H54 (cell line): ENCODE measurements at regions not wholly inside any gene's neighbourhood (a gene's known extent, or its start where the extent isn't known, plus 50 kb on each side); places are given as distances from the start of the nearest gene placed in this dataset.

Source experiments
- DNase-seq: peaks from one replicate; pipeline ENCODE4 v3.0.0; 2011; ENCODE audit warnings: low spot score, mixed read lengths; ENCODE audit not compliant: insufficient read length
- FAIRE-seq: peaks from 3 replicates; lab custom pipeline; 2011; peaks lifted over from hg19 to GRCh38; lab: Jason Lieb, UNC
- POLR2A ChIP-seq: IDR thresholded peaks from 2 replicates; pipeline ENCODE4 v1.6.1; 2011; ENCODE audit warnings: low read depth, mild to moderate bottlenecking, low read length

DNA sequence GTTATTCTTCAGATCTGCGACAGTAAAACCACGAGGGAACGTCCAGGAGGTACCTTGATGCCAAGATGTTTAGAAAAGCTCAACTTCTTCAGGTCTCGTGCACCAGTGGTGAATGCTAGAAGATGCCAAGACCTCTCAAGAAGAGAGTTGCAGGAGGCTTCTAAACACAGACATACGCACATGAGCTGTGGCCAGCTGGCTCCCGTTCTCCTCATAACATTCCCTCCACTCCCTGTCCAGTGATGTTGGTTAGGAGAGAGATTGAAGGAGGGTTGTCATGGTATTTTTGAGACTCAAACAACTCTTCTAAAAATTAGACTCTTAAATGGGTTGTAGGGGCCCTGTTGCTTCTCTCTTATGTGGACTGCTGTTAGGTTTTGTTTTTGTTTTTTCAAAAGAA is 184.3 kb downstream of the QDPR start:
- no peak for TF ChIP-seq POLR2A
- FAIRE-seq: no peak
- DNase-seq: no peak

GRCh38 chr4:17326756-17327155 is 185.1 kb downstream of the QDPR start:
- no peak for FAIRE-seq
- TF ChIP-seq POLR2A: no peak

GRCh38 chr4:17325098-17325497 is 186.8 kb downstream of the QDPR start:
- TF ChIP-seq POLR2A: no peak
- FAIRE-seq (no peak), DNase-seq (no peak)

More at GRCh38 chr4:17326756-17327155, 185.1 kb downstream of the QDPR start:
- DNase-seq: no peak

- TF ChIP-seq POLR2A: no peak
- no peak for FAIRE-seq
- no peak for DNase-seq
Measured at GRCh38 chr4:17324386-17324830, 187.5 kb downstream of the QDPR start.

DNA sequence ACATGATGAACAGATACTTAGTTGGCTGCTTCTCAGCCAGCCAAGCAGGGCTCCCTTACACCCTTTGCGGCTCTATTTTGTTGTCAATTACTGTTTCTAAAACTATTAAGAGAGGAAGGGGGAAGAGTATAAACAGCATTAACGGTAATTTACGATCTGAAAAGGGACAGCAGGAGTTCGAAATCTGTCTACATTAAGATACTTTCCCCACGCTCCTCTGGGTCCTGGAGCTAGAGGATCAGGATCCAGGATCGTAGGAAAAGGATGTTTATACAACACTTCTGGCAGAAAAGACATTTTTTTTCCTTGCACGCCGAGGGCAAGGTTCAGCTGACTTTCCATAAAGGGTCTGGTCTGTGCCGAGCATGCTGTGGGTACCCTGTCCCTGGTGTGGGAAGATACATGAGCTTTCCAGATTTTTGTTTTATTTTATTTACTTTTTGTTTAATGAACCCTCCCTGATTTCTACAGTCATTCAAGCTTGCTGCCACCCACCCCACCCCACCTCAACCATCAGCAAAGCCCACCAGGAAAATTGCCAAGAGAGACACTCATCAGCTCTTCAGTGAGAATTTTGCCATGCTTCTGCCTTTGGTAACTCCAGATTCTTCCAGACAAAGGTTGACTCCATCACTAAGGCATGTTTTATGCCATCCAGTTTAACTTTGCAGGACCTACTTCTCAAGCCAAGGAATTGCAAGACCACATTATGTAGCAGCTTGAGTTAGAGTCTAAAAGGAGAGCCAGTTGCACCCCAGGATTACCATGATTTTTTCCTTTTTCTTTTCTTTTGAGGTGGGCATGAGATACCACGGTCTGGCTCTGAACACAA is 188.1 kb downstream of the QDPR start:
- TF ChIP-seq POLR2A: no peak
- DNase-seq: no peak
- no peak for FAIRE-seq

DNA sequence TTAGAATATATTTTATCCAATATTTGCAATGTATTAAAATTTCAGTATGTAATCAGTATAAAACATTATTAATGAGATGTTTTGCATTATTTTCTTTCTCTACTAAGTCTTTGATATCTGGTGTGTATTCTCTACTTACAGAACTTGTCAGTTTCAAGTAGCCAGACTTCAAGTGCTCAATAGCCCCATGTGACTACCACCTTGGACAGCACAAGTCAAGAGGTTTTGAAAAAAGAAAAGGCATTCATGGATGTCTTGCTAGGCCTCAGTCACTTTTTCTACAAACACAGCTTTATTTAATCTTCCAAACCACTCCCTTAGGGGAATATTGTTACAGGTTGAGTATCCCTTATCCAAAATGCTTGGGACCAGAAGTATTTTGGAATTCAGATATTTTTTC is 189.4 kb downstream of the QDPR start:
- TF ChIP-seq POLR2A: no peak
- DNase-seq (no peak), FAIRE-seq (no peak)

DNA sequence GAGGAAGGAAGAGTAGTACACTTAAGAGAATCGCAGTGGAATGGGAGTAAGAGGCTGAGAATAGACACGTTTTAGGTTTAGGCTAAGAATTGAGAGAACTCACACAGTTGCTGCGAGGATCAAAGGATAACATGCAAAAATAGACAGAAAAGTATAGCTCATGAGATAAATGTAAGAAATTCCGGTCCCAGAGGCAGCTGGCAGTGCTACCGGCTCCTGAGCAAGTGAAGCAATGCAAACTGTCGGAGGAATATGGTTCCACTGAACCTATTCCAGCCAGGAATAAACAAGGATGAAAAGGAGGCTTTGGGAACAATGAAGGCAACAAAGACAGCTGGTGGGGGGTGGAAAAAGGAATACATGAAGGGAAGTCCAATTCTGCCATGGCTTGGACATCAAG is 191.8 kb downstream of the QDPR start:
- DNase-seq (no peak), FAIRE-seq (no peak)
- TF ChIP-seq POLR2A: no peak

DNA sequence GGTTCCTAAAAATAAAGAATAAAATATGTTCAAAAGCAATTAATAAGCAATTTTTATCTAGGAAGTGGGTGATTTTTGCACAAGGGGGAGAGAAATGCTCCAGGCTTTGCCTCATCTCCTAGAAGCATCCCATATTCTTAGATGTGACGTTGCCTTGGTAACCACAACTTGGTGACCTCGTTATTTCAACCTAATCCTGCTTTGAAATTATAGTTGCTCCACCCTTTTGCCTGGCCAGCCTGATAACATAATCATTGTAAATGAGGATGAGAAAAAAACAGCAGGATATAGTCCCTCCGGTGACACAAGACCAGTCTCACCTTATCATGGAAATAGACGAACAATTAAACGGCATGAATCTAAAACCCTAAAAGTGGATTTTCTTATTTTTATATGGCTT is 194.4 kb downstream of the QDPR start:
- DNase-seq: no peak
- FAIRE-seq: no peak
- no peak for TF ChIP-seq POLR2A

DNA sequence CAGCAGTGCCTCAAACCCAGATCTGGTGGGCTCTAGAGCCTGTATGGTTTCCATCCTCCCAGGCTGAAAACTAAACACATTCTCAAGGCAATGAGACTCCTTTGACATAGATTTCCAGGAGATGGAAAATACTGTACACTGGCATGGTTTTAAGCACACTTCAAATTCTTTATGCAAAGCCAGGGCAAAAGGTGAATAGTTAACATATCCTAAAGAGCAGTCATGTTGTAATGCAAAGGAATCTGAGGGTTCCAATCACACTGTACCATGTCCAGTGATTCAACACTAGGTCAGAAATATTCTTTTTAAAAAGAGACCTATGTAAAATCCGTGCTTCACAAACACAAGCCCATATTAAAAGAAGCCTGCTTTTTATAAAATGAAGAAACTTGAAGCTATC is 195.3 kb downstream of the QDPR start:
- no peak for DNase-seq
- no peak for TF ChIP-seq POLR2A
- no peak for FAIRE-seq

DNA sequence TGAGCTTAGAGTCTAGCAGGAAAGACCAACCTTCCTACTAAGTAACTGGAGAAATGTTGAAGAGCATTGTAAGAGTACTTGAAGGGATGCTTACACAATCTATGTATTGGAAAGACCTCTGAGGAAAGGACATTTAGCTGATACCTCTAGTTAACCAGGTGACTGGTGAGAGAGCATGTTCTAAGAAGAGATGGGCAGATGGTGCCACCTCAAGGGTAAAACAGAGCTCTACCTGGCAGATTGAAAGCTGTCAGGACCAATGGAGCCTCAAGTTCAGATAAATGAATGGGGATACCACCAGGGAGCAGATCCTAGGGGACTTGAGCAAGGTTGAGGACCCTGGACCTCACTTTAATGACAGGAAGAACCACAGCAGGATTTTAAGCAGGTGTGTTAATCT is 196.4 kb downstream of the QDPR start:
- no peak for DNase-seq
- TF ChIP-seq POLR2A: no peak
- FAIRE-seq: no peak

GRCh38 chr4:17313194-17313593 is 198.7 kb downstream of the QDPR start:
- DNase-seq: no peak
- FAIRE-seq: no peak
- no peak for TF ChIP-seq POLR2A

DNA sequence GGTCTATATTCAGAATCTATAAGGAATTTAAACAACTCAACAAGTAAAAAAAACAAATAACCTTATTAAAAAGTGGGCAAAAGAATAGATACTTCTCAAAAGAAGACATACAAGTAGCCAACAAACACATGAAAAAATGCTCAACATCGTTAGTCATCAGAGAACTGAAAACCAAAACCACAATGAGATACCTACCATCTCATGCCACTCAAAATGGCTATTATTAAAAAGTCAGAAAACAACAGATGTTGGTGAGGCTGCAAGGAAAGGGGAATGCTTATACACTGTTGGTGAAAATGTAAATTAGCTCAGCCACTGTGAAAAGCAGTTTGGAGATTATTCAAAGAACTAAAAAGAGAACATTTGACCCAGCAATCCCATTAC is 201.6 kb downstream of the QDPR start:
- no peak for TF ChIP-seq POLR2A
- FAIRE-seq (no peak), DNase-seq (no peak)

DNA sequence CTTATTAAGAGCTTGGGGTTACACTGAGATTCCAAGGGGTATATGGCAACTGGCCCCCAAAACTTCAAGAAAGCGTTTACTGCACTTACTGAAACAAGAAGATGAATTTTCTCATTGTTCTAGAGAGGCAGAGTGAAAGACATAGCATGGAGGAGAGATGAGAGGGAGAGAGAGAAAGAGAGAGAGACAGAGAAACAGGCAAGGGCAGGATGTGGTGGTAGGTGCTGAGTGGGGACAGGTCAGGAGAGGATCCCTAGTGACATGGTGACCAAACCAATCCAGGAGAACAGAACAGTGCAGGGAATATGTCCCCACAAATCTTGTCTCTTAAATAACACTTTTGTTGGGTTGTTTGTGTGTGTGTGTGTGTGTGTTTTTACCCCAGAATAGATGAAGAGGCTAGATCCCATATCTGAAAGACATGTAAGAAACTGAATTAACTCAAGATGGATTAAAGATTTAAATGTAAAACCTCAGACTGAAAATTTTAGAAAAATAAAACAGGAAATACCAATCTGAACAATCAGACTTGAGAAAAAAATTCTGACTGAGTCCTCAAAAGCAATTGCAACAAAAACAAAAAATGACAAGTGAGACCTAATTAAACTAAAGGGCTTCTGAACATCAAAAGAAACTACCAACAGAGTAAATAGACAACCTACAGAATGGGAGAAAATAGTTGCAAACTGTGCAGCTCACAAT is 202.2 kb downstream of the QDPR start:
- no peak for TF ChIP-seq POLR2A
- no peak for DNase-seq
- FAIRE-seq: no peak

DNA sequence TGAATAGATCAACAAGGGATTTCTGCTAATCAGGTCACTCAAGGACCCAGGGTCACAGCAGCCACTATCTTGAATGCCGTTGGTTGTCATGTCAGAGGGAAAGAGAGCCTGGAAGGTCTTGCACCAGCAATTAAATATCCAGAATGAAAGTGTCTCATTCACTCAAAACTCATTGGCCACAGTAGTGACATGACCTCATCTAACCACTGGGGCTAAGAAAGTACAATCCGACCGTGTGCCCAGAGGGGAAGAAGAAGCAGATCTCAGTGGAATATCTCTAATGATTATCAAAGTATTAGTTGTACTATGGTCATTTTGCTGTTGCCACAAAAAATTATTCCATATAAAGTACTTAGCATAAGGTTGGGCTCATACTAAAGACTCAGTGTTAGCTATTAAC is 210.0 kb downstream of the QDPR start:
- DNase-seq (no peak), FAIRE-seq (no peak)
- TF ChIP-seq POLR2A: no peak

DNA sequence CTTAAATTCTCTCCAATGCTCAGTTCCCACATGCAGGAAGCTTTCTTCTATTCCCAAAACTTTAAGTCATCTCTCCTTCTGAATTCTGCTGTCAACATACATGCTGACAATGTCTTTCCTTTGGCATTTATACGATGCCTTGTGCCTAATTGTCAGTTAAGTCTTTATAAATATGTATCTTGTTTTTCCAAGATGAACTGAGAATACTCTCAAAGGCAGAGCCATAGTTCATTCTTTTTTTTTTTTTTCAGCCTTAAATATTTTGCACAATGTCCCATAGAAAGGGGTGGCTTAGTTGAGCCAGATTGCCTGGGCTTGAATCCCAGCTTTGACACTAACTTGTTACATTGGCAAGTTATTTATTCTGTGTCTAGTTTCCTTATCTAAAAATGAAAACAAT is 210.6 kb downstream of the QDPR start:
- no peak for FAIRE-seq
- no peak for DNase-seq
- TF ChIP-seq POLR2A: no peak
